Liver (tissue), 2 donors: ENCODE measurements at regions not wholly inside any gene's neighbourhood (a gene's known extent, or its start where the extent isn't known, plus 50 kb on each side); places are given as distances from the start of the nearest gene placed in this dataset.

Source experiments
- CTCF ChIP-seq: fragments of 150-350 bp; IDR thresholded peaks from 2 replicates; pipeline ENCODE4 v1.5.1; 2017; ENCODE audit warnings: improper control_type of control experiment, low read depth, low read length; ENCODE audit not compliant: missing input control
- TF ChIP-seq, protein P1 (sequence below): IDR thresholded peaks from 2 replicates; pipeline ENCODE4 v1.6.1; 2016; ENCODE audit warnings: antibody characterized with exemption
- donor health status: healthy.

GRCh38 chr15:52857471-52857870 is 67.3 kb upstream of the ONECUT1 start:
- no peak for TF ChIP-seq CTCF
- TF ChIP-seq, protein P1, sequence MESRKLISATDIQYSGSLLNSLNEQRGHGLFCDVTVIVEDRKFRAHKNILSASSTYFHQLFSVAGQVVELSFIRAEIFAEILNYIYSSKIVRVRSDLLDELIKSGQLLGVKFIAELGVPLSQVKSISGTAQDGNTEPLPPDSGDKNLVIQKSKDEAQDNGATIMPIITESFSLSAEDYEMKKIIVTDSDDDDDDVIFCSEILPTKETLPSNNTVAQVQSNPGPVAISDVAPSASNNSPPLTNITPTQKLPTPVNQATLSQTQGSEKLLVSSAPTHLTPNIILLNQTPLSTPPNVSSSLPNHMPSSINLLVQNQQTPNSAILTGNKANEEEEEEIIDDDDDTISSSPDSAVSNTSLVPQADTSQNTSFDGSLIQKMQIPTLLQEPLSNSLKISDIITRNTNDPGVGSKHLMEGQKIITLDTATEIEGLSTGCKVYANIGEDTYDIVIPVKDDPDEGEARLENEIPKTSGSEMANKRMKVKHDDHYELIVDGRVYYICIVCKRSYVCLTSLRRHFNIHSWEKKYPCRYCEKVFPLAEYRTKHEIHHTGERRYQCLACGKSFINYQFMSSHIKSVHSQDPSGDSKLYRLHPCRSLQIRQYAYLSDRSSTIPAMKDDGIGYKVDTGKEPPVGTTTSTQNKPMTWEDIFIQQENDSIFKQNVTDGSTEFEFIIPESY: no peak
